ENCODE measurements at regions not wholly inside any gene's neighbourhood (a gene's known extent, or its start where the extent isn't known, plus 50 kb on each side); places are given as distances from the start of the nearest gene placed in this dataset.

GRCh38 chr3:118447339-118447738 lies 587.3 kb downstream of the IGSF11 start:
- DNase-seq, result no peak
- Histone ChIP-seq H3K4me3 (no peak overlapping the region), H3K27me3 (no peaks in the 10 kb centered on the region), H3K27ac (no peak overlapping the region), H3K9me3 (replicated peaks in 1 of 3) (peaks cover 0 to 10% (median 5%) of the 10 kb centered on the region in 3 donors), H3K36me3 (replicated peaks in 1 of 2) (no peaks in the 10 kb centered on the region), H3K4me1 (replicated peaks in 1 of 2) (no peaks in the 10 kb centered on the region)
- intact Hi-C loops (cut with DNase I), result no loop called here
- TF ChIP-seq POLR2A (IDR thresholded peaks at IDR 0.05), result no peak
- no peak for TF ChIP-seq CTCF (IDR thresholded peaks at IDR 0.05)

DNA sequence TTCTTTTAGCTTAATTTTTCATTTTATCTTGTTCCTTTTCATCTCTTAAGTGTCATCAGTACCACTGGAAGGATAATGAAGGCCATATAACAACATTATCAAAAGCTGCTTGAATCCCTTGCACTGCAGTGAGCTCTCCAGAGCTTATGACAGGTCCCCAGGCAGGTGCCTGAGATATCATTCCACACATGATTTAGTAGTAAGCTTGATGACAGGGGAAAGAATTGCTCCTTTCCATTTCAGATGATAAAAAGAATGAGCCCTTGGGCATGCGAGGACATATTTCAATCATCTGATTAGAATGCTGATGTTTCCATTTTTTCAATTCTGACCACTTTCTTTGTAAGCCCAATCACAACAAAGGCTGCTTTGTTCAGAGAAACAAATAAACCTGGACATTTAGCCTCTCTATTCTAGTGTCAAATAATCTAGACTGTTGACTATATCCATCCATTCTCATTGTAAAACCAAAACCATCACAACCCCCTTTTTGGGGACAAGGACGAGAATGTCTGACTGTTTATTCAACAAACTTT lies 567.8 kb downstream of the IGSF11 start:
- no peaks in the 10 kb centered on the region for H3K9me3 ChIP-seq (replicated peaks in 1 of 3)
- WGBS, 4 donors, result 72 to 87% (median 76%) methylated on average over 2 of the region's 2 CpGs
- H3K4me3 ChIP-seq, result no peak overlapping the region
- no peak overlapping the region for H3K27ac ChIP-seq
- TF ChIP-seq CTCF (IDR thresholded peaks at IDR 0.05) (no peak), POLR2A (IDR thresholded peaks at IDR 0.05) (no peak)
- DNase-seq, result no peak
- H3K36me3 ChIP-seq (replicated peaks in 1 of 2), result no peaks in the 10 kb centered on the region
- intact Hi-C loops (cut with DNase I), result no loop called here
- no peaks in the 10 kb centered on the region for H3K27me3 ChIP-seq
- no peaks in the 10 kb centered on the region for H3K4me1 ChIP-seq (replicated peaks in 1 of 2)

- Histone ChIP-seq H3K36me3 (replicated peaks in 1 of 2) (no peaks in the 10 kb centered on the region), H3K4me1 (replicated peaks in 1 of 2) (no peaks in the 10 kb centered on the region), H3K27ac (no peak overlapping the region), H3K4me3 (no peak overlapping the region), H3K27me3 (no peaks in the 10 kb centered on the region), H3K9me3 (replicated peaks in 1 of 3) (no peaks in the 10 kb centered on the region)
- TF ChIP-seq POLR2A (IDR thresholded peaks at IDR 0.05) (no peak), CTCF (IDR thresholded peaks at IDR 0.05) (no peak)
- intact Hi-C loops (cut with DNase I), result no loop called here
- DNase-seq, result no peak
Measured at GRCh38 chr3:118468801-118469200, 565.8 kb downstream of the IGSF11 start.

GRCh38 chr3:118472586-118472985 lies 562.1 kb downstream of the IGSF11 start:
- TF ChIP-seq POLR2A (IDR thresholded peaks at IDR 0.05), result no peak
- TF ChIP-seq CTCF (IDR thresholded peaks at IDR 0.05), result no peak
- 65 to 100% (median 77%) methylated on average over 1 of the region's 1 CpG for WGBS, 4 donors
- no peaks in the 10 kb centered on the region for H3K36me3 ChIP-seq (replicated peaks in 1 of 2)
- no peaks in the 10 kb centered on the region for H3K27me3 ChIP-seq
- no peaks in the 10 kb centered on the region for H3K9me3 ChIP-seq (replicated peaks in 1 of 3)
- no peak overlapping the region for H3K4me3 ChIP-seq
- H3K4me1 ChIP-seq (replicated peaks in 1 of 2), result no peaks in the 10 kb centered on the region
- no peak for DNase-seq
- intact Hi-C loops (cut with DNase I), result no loop called here
- no peak overlapping the region for H3K27ac ChIP-seq

All from adrenal gland (tissue), 9 donors.